NCI-H1436 (cell line): ENCODE measurements at regions not wholly inside any gene's neighbourhood (a gene's known extent, or its start where the extent isn't known, plus 50 kb on each side); places are given as distances from the start of the nearest gene placed in this dataset.

Experiments used
- DNase-seq: peaks from one replicate; lab custom pipeline; 2025; lab: John Stamatoyannopoulos, UW

- DNase-seq, result no peak
Observed at GRCh38 chr11:116642902-116643301, 129.9 kb downstream of the BUD13 start.

- no peak for DNase-seq
Observed at GRCh38 chr11:116642481-116642880, 130.3 kb downstream of the BUD13 start.

- DNase-seq, result peak; percentile 67
Observed at GRCh38 chr11:116641561-116642045, 131.2 kb downstream of the BUD13 start.

GRCh38 chr11:116640641-116641402, 132.0 kb downstream of the BUD13 start:
- no peak for DNase-seq

- DNase-seq, result no peak
Observed at GRCh38 chr11:116638463-116638862, 134.3 kb downstream of the BUD13 start.

- DNase-seq, result no peak
Observed at GRCh38 chr11:116637766-116638165, 135.0 kb downstream of the BUD13 start.

- no peak for DNase-seq
Observed at GRCh38 chr11:116636341-116636929, 136.4 kb downstream of the BUD13 start.

- DNase-seq, result no peak
Observed at GRCh38 chr11:116631201-116631600, 141.6 kb downstream of the BUD13 start.

- no peak for DNase-seq
Observed at GRCh38 chr11:116618461-116618860, 154.3 kb downstream of the BUD13 start.

GRCh38 chr11:116615211-116615865, 157.4 kb downstream of the BUD13 start:
- no peak for DNase-seq

GRCh38 chr11:116614306-116615210, 158.2 kb downstream of the BUD13 start:
- DNase-seq, result no peak

- no peak for DNase-seq
Observed at GRCh38 chr11:116613206-116613875, 159.4 kb downstream of the BUD13 start.

- DNase-seq, result no peak
Observed at GRCh38 chr11:116611998-116612620, 160.7 kb downstream of the BUD13 start.

- DNase-seq, result no peak
Observed at GRCh38 chr11:116610190-116610589, 162.6 kb downstream of the BUD13 start.

- no peak for DNase-seq
Observed at GRCh38 chr11:116607027-116607426, 165.8 kb downstream of the BUD13 start.

GRCh38 chr11:116605543-116606459, 167.0 kb downstream of the BUD13 start:
- no peak for DNase-seq

- no peak for DNase-seq
Observed at GRCh38 chr11:116603728-116604323, 169.0 kb downstream of the BUD13 start.

GRCh38 chr11:116602637-116602942, 170.2 kb downstream of the BUD13 start:
- no peak for DNase-seq

GRCh38 chr11:116601814-116602636, 170.8 kb downstream of the BUD13 start:
- peak; percentile 48 for DNase-seq
